ENCODE measurements at regions not wholly inside any gene's neighbourhood (a gene's known extent, or its start where the extent isn't known, plus 50 kb on each side); places are given as distances from the start of the nearest gene placed in this dataset.

GRCh38 chr12:93978553-93978952 lies 169.8 kb upstream of the PLXNC1 start:
- WGBS, 2 donors = 82 to 90% methylated on average over 1 of the region's 1 CpG
- no peaks in the 10 kb centered on the region for H3K9me3 ChIP-seq
- H3K4me3 ChIP-seq = no peak overlapping the region
- no peaks in the 10 kb centered on the region for H3K27me3 ChIP-seq
- no peak overlapping the region for H3K27ac ChIP-seq
- ATAC-seq (peak in 6 of 8 donors; percentile 52 to 87 (median 68)), DNase-seq (no peak)
- intact Hi-C loops (cut with DNase I) = loop anchor here (2.0 to 10.0 kb wide), 11 partner anchors 81 to 476 kb away; partner anchors contain the start of genes CRADD (in 2 of the 10) and SOCS2 (in 1 of the 10)
- no peak for TF ChIP-seq CTCF (IDR thresholded peaks at IDR 0.05)
- no peaks in the 10 kb centered on the region for H3K36me3 ChIP-seq
- peaks cover 0 to 22% (median 3%) of the 10 kb centered on the region in 9 donors for H3K4me1 ChIP-seq

- Histone ChIP-seq H3K4me3 (no peak overlapping the region), H3K27me3 (no peaks in the 10 kb centered on the region), H3K36me3 (no peaks in the 10 kb centered on the region), H3K4me1 (peaks cover 0 to 21% (median 3%) of the 10 kb centered on the region in 9 donors), H3K27ac (no peak overlapping the region), H3K9me3 (no peaks in the 10 kb centered on the region)
- peak in 3 of 8 donors; percentile 49 to 57 (median 54) for ATAC-seq
- intact Hi-C loops (cut with DNase I) = loop anchor here (1.0 to 10.0 kb wide), 12 partner anchors 82 to 477 kb away; partner anchors contain the start of genes CRADD (in 2 of the 10) and SOCS2 (in 1 of the 10)
- TF ChIP-seq CTCF (IDR thresholded peaks at IDR 0.05) = peak in 8 of 9 donors; percentile 29 to 76 (median 58)
- WGBS, 2 donors = 65 to 67% methylated on average over 2 of the region's 2 CpGs
- peak in 1 of 2 donors; percentile 19 for DNase-seq
Measured at GRCh38 chr12:93979189-93979588, 169.2 kb upstream of the PLXNC1 start.

GRCh38 chr12:93980711-93981110 lies 167.7 kb upstream of the PLXNC1 start:
- no peak for ATAC-seq
- Histone ChIP-seq H3K36me3 (no peaks in the 10 kb centered on the region), H3K27ac (no peak overlapping the region), H3K4me1 (peaks cover 0 to 10% (median 0%) of the 10 kb centered on the region in 9 donors), H3K27me3 (no peaks in the 10 kb centered on the region), H3K4me3 (no peak overlapping the region), H3K9me3 (no peaks in the 10 kb centered on the region)
- intact Hi-C loops (cut with DNase I) = loop anchor here in 8 of 10 donors (5.0 to 10.0 kb wide), 5 partner anchors 413 to 478 kb away; no protein-coding TSS in a partner anchor
- WGBS, 2 donors = 81 to 86% methylated on average over 3 of the region's 3 CpGs
- no peak for DNase-seq
- TF ChIP-seq CTCF (IDR thresholded peaks at IDR 0.05) = no peak

- Histone ChIP-seq H3K9me3 (no peaks in the 10 kb centered on the region), H3K27ac (no peak overlapping the region), H3K36me3 (no peaks in the 10 kb centered on the region), H3K4me1 (peaks cover 0 to 10% (median 0%) of the 10 kb centered on the region in 9 donors), H3K27me3 (no peaks in the 10 kb centered on the region), H3K4me3 (no peak overlapping the region)
- no peak for DNase-seq
- ATAC-seq = no peak
- TF ChIP-seq CTCF (IDR thresholded peaks at IDR 0.05) = no peak
- intact Hi-C loops (cut with DNase I) = loop anchor here in 8 of 10 donors (5.0 to 10.0 kb wide), 5 partner anchors 414 to 479 kb away; no protein-coding TSS in a partner anchor
- WGBS, 2 donors = 92 to 95% methylated on average over 2 of the region's 2 CpGs
Measured at GRCh38 chr12:93981411-93981810, 167.0 kb upstream of the PLXNC1 start.
